Testis (tissue), 2 donors: ENCODE measurements at regions not wholly inside any gene's neighbourhood (a gene's known extent, or its start where the extent isn't known, plus 50 kb on each side); places are given as distances from the start of the nearest gene placed in this dataset.

Source experiments
- POLR2A ChIP-seq: fragments of 450-650 bp; IDR thresholded peaks from one replicate; pipeline ENCODE4 v1.6.1; 2017; ENCODE audit warnings: antibody characterized with exemption, mild to moderate bottlenecking, moderate library complexity
- TF ChIP-seq, protein P1 (sequence below), 3 experiments: fragments of 450-650 bp in 2 of 3; fragments of 200-600 bp in 1 of 3; sonication (generic) in 1 of 3; IDR thresholded peaks; one replicate each; pipeline ENCODE4 v1.5.1; 2016 to 2019; ENCODE audit warnings: antibody characterized with exemption in 3 of 3, mild to moderate bottlenecking in 2 of 3, moderate library complexity in 1 of 3

GRCh38 chr14:101282418-101282817 is 278.9 kb upstream of the DIO3 start:
- no peak for TF ChIP-seq POLR2A
- TF ChIP-seq, protein P1, sequence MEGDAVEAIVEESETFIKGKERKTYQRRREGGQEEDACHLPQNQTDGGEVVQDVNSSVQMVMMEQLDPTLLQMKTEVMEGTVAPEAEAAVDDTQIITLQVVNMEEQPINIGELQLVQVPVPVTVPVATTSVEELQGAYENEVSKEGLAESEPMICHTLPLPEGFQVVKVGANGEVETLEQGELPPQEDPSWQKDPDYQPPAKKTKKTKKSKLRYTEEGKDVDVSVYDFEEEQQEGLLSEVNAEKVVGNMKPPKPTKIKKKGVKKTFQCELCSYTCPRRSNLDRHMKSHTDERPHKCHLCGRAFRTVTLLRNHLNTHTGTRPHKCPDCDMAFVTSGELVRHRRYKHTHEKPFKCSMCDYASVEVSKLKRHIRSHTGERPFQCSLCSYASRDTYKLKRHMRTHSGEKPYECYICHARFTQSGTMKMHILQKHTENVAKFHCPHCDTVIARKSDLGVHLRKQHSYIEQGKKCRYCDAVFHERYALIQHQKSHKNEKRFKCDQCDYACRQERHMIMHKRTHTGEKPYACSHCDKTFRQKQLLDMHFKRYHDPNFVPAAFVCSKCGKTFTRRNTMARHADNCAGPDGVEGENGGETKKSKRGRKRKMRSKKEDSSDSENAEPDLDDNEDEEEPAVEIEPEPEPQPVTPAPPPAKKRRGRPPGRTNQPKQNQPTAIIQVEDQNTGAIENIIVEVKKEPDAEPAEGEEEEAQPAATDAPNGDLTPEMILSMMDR (IDR thresholded peaks at IDR 0.05): no peak
